Kidney epithelial cell (primary cell): ENCODE measurements at regions not wholly inside any gene's neighbourhood (a gene's known extent, or its start where the extent isn't known, plus 50 kb on each side); places are given as distances from the start of the nearest gene placed in this dataset.

Source experiments
- DNase-seq: peaks from one replicate; pipeline ENCODE4 v3.0.0-alpha.2; 2010; ENCODE audit warnings: low read depth
- H3K27me3 ChIP-seq: 2 replicates; pipeline ENCODE4 v1.6.0; 2011; ENCODE audit warnings: low read length; ENCODE audit not compliant: control insufficient read depth, insufficient read depth
- H3K36me3 ChIP-seq: 2 replicates; pipeline ENCODE4 v1.5.1; 2011; ENCODE audit warnings: low read length; ENCODE audit not compliant: control insufficient read depth, insufficient read depth
- H3K4me3 ChIP-seq: 2 replicates; pipeline ENCODE4 v1.5.1; 2011; ENCODE audit warnings: low read depth, mild to moderate bottlenecking, control low read depth, low read length
- CTCF ChIP-seq: IDR thresholded peaks from 2 replicates; pipeline ENCODE4 v1.5.1; 2011; ENCODE audit warnings: mild to moderate bottlenecking, moderate library complexity, low read length, control low read depth, inconsistent platforms; ENCODE audit not compliant: insufficient read depth, poor library complexity, severe bottlenecking

- no peak for DNase-seq
- no peak for TF ChIP-seq CTCF
- Histone ChIP-seq H3K4me3 (no peak overlapping the region), H3K36me3 (no peaks in the 10 kb centered on the region), H3K27me3 (peaks cover 10% of the 10 kb centered on the region)
These were observed 52.7 kb upstream of the ELN start for GRCh38 chr7:73974948-73975926.

- DNase-seq, result no peak
- Histone ChIP-seq H3K27me3 (peaks cover 8% of the 10 kb centered on the region), H3K4me3 (no peak overlapping the region), H3K36me3 (no peaks in the 10 kb centered on the region)
- TF ChIP-seq CTCF, result no peak
These were observed 51.0 kb upstream of the ELN start for GRCh38 chr7:73976761-73977618.

- TF ChIP-seq CTCF, result no peak
- DNase-seq, result no peak
- Histone ChIP-seq H3K27me3 (peaks cover 8% of the 10 kb centered on the region), H3K36me3 (no peaks in the 10 kb centered on the region), H3K4me3 (no peak overlapping the region)
These were observed 50.1 kb upstream of the ELN start for GRCh38 chr7:73977619-73978618.
